Left lung (tissue), 4 donors: ENCODE measurements at regions not wholly inside any gene's neighbourhood (a gene's known extent, or its start where the extent isn't known, plus 50 kb on each side); places are given as distances from the start of the nearest gene placed in this dataset.

Experiments used
- ATAC-seq: fragments of 200-7000 bp; cut with Tn5 transposase; one replicate; pipeline ENCODE4 v1.9.1; 2020; ENCODE audit warnings: moderate library complexity
- DNase-seq, 4 donors: peaks; one replicate each; pipeline ENCODE4 v3.0.0-alpha.2; 2013 to 2020
- H3K27ac ChIP-seq, 2 donors: fragments of 200-600 bp; sonication (generic) in 1 of 2; one replicate each; pipeline versions ENCODE4 v1.5.0 to v1.8.0; 2020 to 2021
- H3K27me3 ChIP-seq, 2 donors: fragments of 200-600 bp; sonication (generic) in 1 of 2; one replicate each; pipeline versions ENCODE4 v1.5.0 to v1.8.0; 2020 to 2021
- H3K36me3 ChIP-seq, 2 donors: fragments of 200-600 bp; sonication (generic) in 1 of 2; one replicate each; pipeline versions ENCODE4 v1.5.0 to v1.8.0; 2020 to 2021
- H3K4me1 ChIP-seq, 2 donors: fragments of 200-600 bp; one replicate each; pipeline ENCODE4 v1.8.0; 2021
- H3K4me3 ChIP-seq, 2 donors: fragments of 200-600 bp; sonication (generic) in 1 of 2; one replicate each; pipeline versions ENCODE4 v1.5.0 to v1.8.0; 2020 to 2021; ENCODE audit warnings: mild to moderate bottlenecking in 1 of 2
- H3K9me3 ChIP-seq, 2 donors: fragments of 200-600 bp; sonication (generic) in 1 of 2; one replicate each; pipeline versions ENCODE4 v1.5.0 to v1.8.0; 2020 to 2021
- intact Hi-C, 2 donors: fragments of 100-400 bp; cut with DNase I; formaldehyde crosslinking; loops; one replicate each; pipeline versions ENCODE4 v1.11.2 to v1.14.2; 2022
- TF ChIP-seq, protein P1 (sequence below), 2 donors: fragments of 200-600 bp; sonication (generic) in 1 of 2; IDR thresholded peaks; one replicate each; pipeline versions ENCODE4 v1.5.0 to v1.8.0; 2021; ENCODE audit warnings: antibody characterized with exemption in 2 of 2
- donor health status: DM: no; HTN: yes; CAD: no.
- donor health status: DM: no; HTN: no; CAD: no.

DNA sequence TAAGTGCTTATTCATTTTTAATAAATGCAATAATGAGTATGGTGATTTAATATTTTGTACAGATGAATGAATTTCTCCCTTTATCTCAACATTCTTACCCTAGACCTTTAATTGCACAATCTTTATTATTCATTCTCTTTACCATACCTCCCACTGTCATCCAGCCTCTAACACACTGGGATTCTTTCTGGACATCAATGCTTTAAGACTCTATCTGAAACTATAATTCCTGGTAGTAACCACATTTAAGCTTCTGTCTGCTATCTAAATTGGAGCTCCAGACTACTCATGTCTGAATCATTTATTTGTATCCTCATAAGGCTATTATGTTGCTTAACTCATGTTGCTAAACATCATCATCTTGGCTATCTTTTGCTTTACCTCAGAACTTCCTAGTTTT, 270.2 kb downstream of the ALG10B start:
- Histone ChIP-seq H3K4me1 (peaks cover 7 to 14% of the 10 kb centered on the region in 2 donors), H3K27me3 (no peaks in the 10 kb centered on the region), H3K27ac (no peak overlapping the region), H3K36me3 (no peaks in the 10 kb centered on the region), H3K4me3 (no peak overlapping the region), H3K9me3 (peaks cover 0 to 3% of the 10 kb centered on the region in 2 donors)
- ATAC-seq (no peak), DNase-seq (no peak)
- intact Hi-C loops: no loop called here
- TF ChIP-seq, protein P1, sequence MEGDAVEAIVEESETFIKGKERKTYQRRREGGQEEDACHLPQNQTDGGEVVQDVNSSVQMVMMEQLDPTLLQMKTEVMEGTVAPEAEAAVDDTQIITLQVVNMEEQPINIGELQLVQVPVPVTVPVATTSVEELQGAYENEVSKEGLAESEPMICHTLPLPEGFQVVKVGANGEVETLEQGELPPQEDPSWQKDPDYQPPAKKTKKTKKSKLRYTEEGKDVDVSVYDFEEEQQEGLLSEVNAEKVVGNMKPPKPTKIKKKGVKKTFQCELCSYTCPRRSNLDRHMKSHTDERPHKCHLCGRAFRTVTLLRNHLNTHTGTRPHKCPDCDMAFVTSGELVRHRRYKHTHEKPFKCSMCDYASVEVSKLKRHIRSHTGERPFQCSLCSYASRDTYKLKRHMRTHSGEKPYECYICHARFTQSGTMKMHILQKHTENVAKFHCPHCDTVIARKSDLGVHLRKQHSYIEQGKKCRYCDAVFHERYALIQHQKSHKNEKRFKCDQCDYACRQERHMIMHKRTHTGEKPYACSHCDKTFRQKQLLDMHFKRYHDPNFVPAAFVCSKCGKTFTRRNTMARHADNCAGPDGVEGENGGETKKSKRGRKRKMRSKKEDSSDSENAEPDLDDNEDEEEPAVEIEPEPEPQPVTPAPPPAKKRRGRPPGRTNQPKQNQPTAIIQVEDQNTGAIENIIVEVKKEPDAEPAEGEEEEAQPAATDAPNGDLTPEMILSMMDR (IDR thresholded peaks at IDR 0.05): no peak

DNA sequence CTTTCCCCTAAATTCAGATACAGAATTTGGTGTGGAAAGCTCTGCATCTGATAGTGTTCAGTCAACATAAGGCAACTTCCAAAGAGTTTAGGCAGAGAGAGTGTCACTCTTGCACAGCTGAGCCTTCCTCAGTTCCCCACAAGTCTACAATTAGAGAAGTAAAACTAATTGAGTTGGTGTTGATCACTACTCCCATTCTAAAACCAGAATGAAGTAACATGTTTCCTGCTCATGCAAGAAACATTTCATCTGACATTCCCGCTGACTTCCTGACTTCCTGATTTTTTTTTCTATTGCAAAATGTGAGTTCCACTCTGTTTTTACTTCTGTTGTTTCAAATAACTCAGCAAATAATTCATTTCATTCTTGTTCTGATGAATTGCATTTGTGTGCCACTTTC, 271.0 kb downstream of the ALG10B start:
- Histone ChIP-seq H3K36me3 (no peaks in the 10 kb centered on the region), H3K9me3 (peaks cover 0 to 3% of the 10 kb centered on the region in 2 donors), H3K27me3 (no peaks in the 10 kb centered on the region), H3K4me1 (peaks cover 7 to 14% of the 10 kb centered on the region in 2 donors), H3K27ac (peak overlapping the region in 1 of 2 donors; percentile 29), H3K4me3 (no peak overlapping the region)
- DNase-seq: no peak
- intact Hi-C loops: no loop called here
- TF ChIP-seq, protein P1 (IDR thresholded peaks at IDR 0.05): no peak
- ATAC-seq: peak; percentile 44

DNA sequence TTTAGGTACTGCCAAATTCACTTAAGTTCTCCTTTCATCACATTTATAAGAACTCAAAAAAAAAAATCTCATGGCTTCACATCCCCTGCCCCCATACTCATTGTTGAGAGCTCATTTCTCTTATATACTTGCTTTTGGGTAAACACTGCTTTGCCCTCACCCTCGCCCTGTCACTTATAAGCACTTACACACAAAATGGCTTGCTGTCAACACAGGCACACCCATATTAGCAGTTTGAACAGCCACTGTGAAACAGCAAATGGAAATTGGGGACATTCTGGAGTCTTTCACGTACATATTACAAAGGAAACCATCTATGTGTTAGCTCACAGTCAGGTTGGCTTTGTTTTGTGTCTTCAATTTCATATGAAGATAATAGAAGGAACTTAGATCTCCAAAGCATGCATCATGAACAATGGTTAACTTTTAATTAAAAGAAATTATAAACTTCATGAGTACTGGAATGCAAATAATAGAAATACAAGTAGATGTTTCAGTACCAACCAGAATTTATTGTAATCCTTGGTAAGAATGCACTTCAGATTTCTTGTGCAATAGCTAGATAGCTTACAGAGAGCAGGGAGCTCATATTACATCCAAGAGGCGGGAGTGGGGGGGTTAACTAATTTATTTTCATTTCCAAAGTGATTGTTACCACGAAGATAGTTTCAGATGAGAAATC, 272.2 kb downstream of the ALG10B start:
- ATAC-seq (peak; percentile 90), DNase-seq (peak in 1 of 4 donors; percentile 15)

DNA sequence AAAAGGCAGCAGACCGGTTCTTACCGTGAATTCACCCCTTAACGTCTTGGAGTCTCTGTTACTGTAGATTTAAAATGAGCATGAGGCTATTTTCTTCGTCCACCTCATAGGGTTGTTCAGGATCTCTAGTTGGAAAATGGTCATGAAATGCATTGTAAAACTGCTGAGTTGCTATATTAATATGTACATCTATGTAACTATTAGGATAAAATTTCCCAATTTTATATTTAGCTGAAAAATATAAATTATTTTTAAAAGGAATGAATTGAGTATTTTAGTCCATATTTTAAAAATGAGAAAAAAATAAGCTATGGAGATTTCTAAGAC, 272.7 kb downstream of the ALG10B start:
- DNase-seq (no peak), ATAC-seq (peak; percentile 51)
- Histone ChIP-seq H3K27ac (peak overlapping the region; percentile 15 to 30), H3K4me1 (peaks cover 7 to 14% of the 10 kb centered on the region in 2 donors), H3K4me3 (no peak overlapping the region), H3K27me3 (no peaks in the 10 kb centered on the region), H3K9me3 (no peaks in the 10 kb centered on the region), H3K36me3 (no peaks in the 10 kb centered on the region)
- TF ChIP-seq, protein P1 (IDR thresholded peaks at IDR 0.05): no peak
- intact Hi-C loops: no loop called here

More for the DNA sequence above, 272.2 kb downstream of the ALG10B start:
- Histone ChIP-seq H3K4me1 (peaks cover 7 to 14% of the 10 kb centered on the region in 2 donors), H3K36me3 (no peaks in the 10 kb centered on the region), H3K4me3 (no peak overlapping the region), H3K27me3 (no peaks in the 10 kb centered on the region), H3K9me3 (peaks cover 0 to 2% of the 10 kb centered on the region in 2 donors), H3K27ac (peak overlapping the region; percentile 15 to 56)
- TF ChIP-seq, protein P1 (IDR thresholded peaks at IDR 0.05): no peak
- intact Hi-C loops: no loop called here

DNA sequence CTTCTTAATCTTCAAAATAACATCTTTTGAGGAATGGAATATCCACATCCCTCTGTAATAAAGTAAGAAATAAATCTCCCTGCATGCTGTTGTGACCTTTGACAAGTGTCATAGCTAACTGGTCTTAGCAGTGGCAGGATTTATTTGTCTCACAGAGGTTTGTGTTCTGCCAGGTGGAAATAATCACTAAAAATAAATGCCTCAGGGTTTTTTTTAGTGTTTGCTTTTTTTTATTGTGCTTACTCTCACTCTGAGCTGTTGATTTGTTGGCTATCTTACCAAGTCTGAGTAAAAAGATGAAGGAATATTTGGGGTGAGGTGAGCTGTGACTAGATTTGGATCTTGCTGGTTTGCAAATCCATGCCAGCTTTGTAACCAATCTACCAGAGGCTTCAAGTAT, 285.4 kb downstream of the ALG10B start:
- H3K27ac ChIP-seq: no peak overlapping the region
- H3K9me3 ChIP-seq: peaks cover 0 to 12% of the 10 kb centered on the region in 2 donors
- intact Hi-C loops: no loop called here
- DNase-seq (no peak), ATAC-seq (no peak)
- H3K36me3 ChIP-seq: no peaks in the 10 kb centered on the region
- H3K4me1 ChIP-seq: no peaks in the 10 kb centered on the region
- H3K27me3 ChIP-seq: no peaks in the 10 kb centered on the region
- TF ChIP-seq, protein P1 (IDR thresholded peaks at IDR 0.05): no peak
- no peak overlapping the region for H3K4me3 ChIP-seq
